ENCODE measurements at regions not wholly inside any gene's neighbourhood (a gene's known extent, or its start where the extent isn't known, plus 50 kb on each side); places are given as distances from the start of the nearest gene placed in this dataset.

- no peak for TF ChIP-seq ZNF629 (tag by site-specific recombination; IDR thresholded peaks at IDR 0.05)
- TF ChIP-seq REST (tag by site-specific recombination; IDR thresholded peaks at IDR 0.05), result no peak
- TF ChIP-seq HOXA7 (CRISPR knock-in tag; IDR thresholded peaks at IDR 0.05; ENCODE audit: borderline replicate concordance), result no peak
- TF ChIP-seq CTCF (tag by site-specific recombination; IDR thresholded peaks at IDR 0.05), result no peak
- no peak for TF ChIP-seq ZNF10 (tag by site-specific recombination; IDR thresholded peaks at IDR 0.05)
- no peak for TF ChIP-seq ZNF302 (tag by site-specific recombination; IDR thresholded peaks at IDR 0.05; ENCODE audit: low read depth)
- no peak for TF ChIP-seq ZEB2 (tag by site-specific recombination; IDR thresholded peaks at IDR 0.05)
- no peak for TF ChIP-seq ZNF704 (tag by site-specific recombination; IDR thresholded peaks at IDR 0.05)
- TF ChIP-seq ZBTB26 (tag by site-specific recombination; optimal IDR thresholded peaks at IDR 0.05), result no peak
- TF ChIP-seq ZNF623 (tag by site-specific recombination; IDR thresholded peaks at IDR 0.05), result no peak
- no peak for TF ChIP-seq ZNF184 (tag by site-specific recombination; IDR thresholded peaks at IDR 0.05)
- no peak for TF ChIP-seq ZNF394 (tag by site-specific recombination; IDR thresholded peaks at IDR 0.05; ENCODE audit: borderline replicate concordance)
Observed at GRCh38 chr9:119477197-119477596, 108.0 kb upstream of the BRINP1 start.

Measured in HEK293 (cell line).